Neural progenitor cell (in vitro differentiated cells): ENCODE measurements at regions not wholly inside any gene's neighbourhood (a gene's known extent, or its start where the extent isn't known, plus 50 kb on each side); places are given as distances from the start of the nearest gene placed in this dataset.

Source experiments
- EZH2 ChIP-seq: fragments of 200-600 bp; sonication (generic); IDR thresholded peaks from 2 replicates; pipeline ENCODE4 v1.6.1; 2017; ENCODE audit warnings: antibody characterized with exemption, mild to moderate bottlenecking, moderate library complexity
- TF ChIP-seq, protein P1 (sequence below): fragments of 200-600 bp; sonication (generic); IDR thresholded peaks from 2 replicates; pipeline ENCODE4 v1.5.1; 2017; ENCODE audit warnings: antibody characterized with exemption, mild to moderate bottlenecking

- TF ChIP-seq, protein P1, sequence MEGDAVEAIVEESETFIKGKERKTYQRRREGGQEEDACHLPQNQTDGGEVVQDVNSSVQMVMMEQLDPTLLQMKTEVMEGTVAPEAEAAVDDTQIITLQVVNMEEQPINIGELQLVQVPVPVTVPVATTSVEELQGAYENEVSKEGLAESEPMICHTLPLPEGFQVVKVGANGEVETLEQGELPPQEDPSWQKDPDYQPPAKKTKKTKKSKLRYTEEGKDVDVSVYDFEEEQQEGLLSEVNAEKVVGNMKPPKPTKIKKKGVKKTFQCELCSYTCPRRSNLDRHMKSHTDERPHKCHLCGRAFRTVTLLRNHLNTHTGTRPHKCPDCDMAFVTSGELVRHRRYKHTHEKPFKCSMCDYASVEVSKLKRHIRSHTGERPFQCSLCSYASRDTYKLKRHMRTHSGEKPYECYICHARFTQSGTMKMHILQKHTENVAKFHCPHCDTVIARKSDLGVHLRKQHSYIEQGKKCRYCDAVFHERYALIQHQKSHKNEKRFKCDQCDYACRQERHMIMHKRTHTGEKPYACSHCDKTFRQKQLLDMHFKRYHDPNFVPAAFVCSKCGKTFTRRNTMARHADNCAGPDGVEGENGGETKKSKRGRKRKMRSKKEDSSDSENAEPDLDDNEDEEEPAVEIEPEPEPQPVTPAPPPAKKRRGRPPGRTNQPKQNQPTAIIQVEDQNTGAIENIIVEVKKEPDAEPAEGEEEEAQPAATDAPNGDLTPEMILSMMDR, result no peak
- TF ChIP-seq EZH2, result no peak
Observed at GRCh38 chr12:12017135-12017581, 53.6 kb upstream of the BCL2L14 start.
